Hepatocyte (in vitro differentiated cells): ENCODE measurements at regions not wholly inside any gene's neighbourhood (a gene's known extent, or its start where the extent isn't known, plus 50 kb on each side); places are given as distances from the start of the nearest gene placed in this dataset.

ENCODE experiments used
- CTCF ChIP-seq: fragments of 200-600 bp; sonication (generic); IDR thresholded peaks from 2 replicates; pipeline ENCODE4 v1.5.1; 2016; ENCODE audit warnings: antibody characterized with exemption, mild to moderate bottlenecking; ENCODE audit not compliant: poor library complexity
- EZH2 ChIP-seq: fragments of 200-600 bp; sonication (generic); IDR thresholded peaks from 2 replicates; pipeline ENCODE4 v1.6.1; 2016; ENCODE audit warnings: antibody characterized with exemption, mild to moderate bottlenecking, borderline replicate concordance
- EZH2phosphoT487 ChIP-seq: fragments of 200-600 bp; sonication (generic); IDR thresholded peaks from one replicate; pipeline ENCODE4 v1.6.1; 2018; ENCODE audit warnings: antibody characterized with exemption, mild to moderate bottlenecking, low read depth, moderate library complexity; ENCODE audit not compliant: unreplicated experiment, severe bottlenecking

- TF ChIP-seq CTCF (no peak), EZH2 (no peak), EZH2phosphoT487 (no peak)
These were observed 54.2 kb upstream of the SSBP3 start for GRCh38 chr1:54460351-54460750.
